AG20443 (cell line): ENCODE measurements at regions not wholly inside any gene's neighbourhood (a gene's known extent, or its start where the extent isn't known, plus 50 kb on each side); places are given as distances from the start of the nearest gene placed in this dataset.
"Not testable (repeated sequence)": the region's sequence is repeated elsewhere in the genome, so short reads cannot be mapped to it uniquely, and the experiment has no call there.

Experiments used
- DNase-seq: peaks from one replicate; pipeline ENCODE4 v3.0.0; 2012; ENCODE audit warnings: low spot score, mixed read lengths

GRCh38 chr2:57598551-57598950 lies 448.1 kb upstream of the VRK2 start:
- DNase-seq: no peak

GRCh38 chr2:57602733-57603132 lies 443.9 kb upstream of the VRK2 start:
- no peak for DNase-seq

- no peak for DNase-seq
Measured at GRCh38 chr2:57614988-57615387, 431.6 kb upstream of the VRK2 start.

GRCh38 chr2:57615855-57616556 lies 430.6 kb upstream of the VRK2 start:
- no peak for DNase-seq

- no peak for DNase-seq
Measured at GRCh38 chr2:57617318-57617717, 429.3 kb upstream of the VRK2 start.

GRCh38 chr2:57621122-57621663 lies 425.4 kb upstream of the VRK2 start:
- DNase-seq: no peak

- DNase-seq: no peak
Measured at GRCh38 chr2:57622009-57622408, 424.6 kb upstream of the VRK2 start.

GRCh38 chr2:57656198-57656597 lies 390.4 kb upstream of the VRK2 start:
- DNase-seq: no peak

- DNase-seq: no peak
Measured at GRCh38 chr2:57669570-57669969, 377.0 kb upstream of the VRK2 start.

- DNase-seq: no peak
Measured at GRCh38 chr2:57674025-57674424, 372.6 kb upstream of the VRK2 start.

- no peak for DNase-seq
Measured at GRCh38 chr2:57674743-57675142, 371.9 kb upstream of the VRK2 start.

- no peak for DNase-seq
Measured at GRCh38 chr2:57677296-57677695, 369.3 kb upstream of the VRK2 start.

- DNase-seq: no peak
Measured at GRCh38 chr2:57681650-57682049, 365.0 kb upstream of the VRK2 start.

GRCh38 chr2:57685032-57685431 lies 361.6 kb upstream of the VRK2 start:
- no peak for DNase-seq

GRCh38 chr2:57692395-57692794 lies 354.2 kb upstream of the VRK2 start:
- DNase-seq: no peak

GRCh38 chr2:57693177-57693576 lies 353.4 kb upstream of the VRK2 start:
- DNase-seq: no peak

GRCh38 chr2:57693965-57694364 lies 352.6 kb upstream of the VRK2 start:
- no peak for DNase-seq

- DNase-seq: no peak
Measured at GRCh38 chr2:57696016-57696415, 350.6 kb upstream of the VRK2 start.

GRCh38 chr2:57698392-57698791 lies 348.2 kb upstream of the VRK2 start:
- no peak for DNase-seq

- DNase-seq: no peak
Measured at GRCh38 chr2:57698935-57699449, 347.6 kb upstream of the VRK2 start.

- DNase-seq: peak; percentile 39
Measured at GRCh38 chr2:57701391-57701791, 345.2 kb upstream of the VRK2 start.

GRCh38 chr2:57703407-57703806 lies 343.2 kb upstream of the VRK2 start:
- no peak for DNase-seq

- not testable (repeated sequence) for DNase-seq
Measured at GRCh38 chr2:57707794-57708193, 338.8 kb upstream of the VRK2 start.

GRCh38 chr2:57711991-57712390 lies 334.6 kb upstream of the VRK2 start:
- no peak for DNase-seq
